Superior temporal gyrus (tissue), 1 donor: ENCODE measurements at regions not wholly inside any gene's neighbourhood (a gene's known extent, or its start where the extent isn't known, plus 50 kb on each side); places are given as distances from the start of the nearest gene placed in this dataset.

Experiments used
- DNase-seq: peaks from one replicate; pipeline ENCODE4 v3.0.0-alpha.2; 2016; ENCODE audit errors: extremely low spot score

DNA sequence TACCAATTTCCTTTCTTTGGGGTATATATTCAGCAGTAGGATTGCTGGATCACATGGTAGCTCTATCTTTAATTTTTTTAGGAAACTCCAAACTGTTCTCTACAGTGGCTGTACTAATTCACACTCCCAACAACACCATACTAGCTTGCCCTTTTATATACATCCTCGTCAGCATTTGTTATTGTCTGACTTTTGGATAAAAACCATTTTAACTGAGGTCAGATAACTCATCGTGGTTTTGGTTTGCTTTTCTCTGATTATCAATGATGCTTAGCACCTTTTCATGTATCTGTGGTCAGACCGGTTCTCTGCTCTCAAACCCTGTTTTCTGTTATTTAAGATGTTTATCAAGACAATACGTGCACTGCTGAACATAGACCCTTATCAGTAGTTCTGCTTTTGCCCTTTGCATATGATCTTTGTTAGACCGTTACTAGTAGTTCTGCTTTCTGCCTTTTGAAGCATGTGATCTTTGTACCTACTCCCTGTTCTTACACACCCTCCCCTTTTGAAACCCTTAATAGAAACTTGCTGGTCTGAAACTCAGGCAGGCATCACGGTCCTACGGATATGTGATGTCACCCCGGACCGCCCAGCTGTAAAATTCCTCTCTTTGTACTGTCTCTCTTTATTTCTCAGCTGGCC lies 474.3 kb downstream of the RSL24D1 start:
- no peak for DNase-seq

DNA sequence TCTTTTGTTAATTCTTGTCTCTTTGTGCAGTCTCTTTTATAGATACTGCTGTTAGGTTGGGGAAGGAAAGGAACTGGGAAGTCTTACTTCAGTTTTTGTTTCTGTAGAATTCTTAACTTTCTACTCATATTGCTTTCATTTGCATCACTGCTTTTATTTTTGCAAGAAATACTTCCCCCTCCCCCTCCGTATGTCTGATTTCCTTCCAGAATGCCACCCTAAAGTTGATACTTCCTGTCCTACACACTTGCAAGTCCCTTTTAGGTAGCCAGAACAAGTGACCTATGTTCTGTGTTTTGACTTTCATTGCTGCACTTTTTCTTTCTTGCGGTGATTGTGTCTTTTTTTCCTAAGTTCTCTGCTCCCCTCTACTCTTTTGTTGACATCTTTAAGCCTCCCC lies 477.4 kb downstream of the RSL24D1 start:
- no peak for DNase-seq

DNA sequence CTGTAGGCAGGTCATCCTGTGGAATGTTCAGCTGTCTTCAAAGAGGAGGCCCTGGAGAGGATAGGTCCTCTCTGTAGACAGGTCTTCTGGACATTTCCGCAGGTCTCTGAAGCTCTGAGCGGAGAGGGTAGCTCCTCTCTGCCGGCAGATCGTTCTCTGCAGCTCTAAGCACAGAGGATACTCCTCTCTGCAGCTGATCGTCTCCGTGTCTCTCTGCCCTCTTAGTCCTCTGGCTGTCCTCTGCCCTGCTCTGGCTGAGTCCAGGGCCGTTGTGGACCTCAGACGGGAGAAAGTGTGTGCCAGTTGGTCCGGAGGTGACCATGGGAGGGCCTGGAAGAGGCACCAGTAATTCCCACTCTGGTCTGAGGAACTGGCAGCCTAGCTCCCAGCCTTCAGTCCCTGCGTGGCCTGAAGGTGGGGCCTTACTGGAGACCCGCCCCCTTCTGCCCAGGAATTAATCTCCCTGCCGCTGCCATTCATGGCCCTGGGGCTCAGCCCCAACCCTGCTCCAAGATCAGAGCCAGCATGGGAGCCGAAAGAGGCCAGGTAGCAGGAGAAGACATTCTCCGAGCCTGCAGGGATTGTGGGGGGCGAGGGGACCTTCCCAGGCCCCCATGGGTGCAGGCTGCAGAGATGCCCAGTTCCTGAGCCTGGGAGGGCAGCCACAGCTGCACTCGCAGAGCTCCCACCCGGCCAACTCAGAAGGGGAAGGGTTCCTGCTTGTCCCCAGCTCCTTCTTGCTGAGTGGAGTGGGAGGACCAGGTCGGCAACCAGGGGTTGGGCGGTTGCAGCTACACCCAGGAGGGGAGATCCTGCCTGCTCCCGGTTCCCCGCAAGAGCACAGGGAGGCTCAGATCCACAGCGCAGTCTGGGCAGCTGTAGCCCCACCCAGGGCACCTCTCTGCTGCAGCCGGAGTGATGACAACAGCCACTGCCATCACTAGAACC lies 488.7 kb downstream of the RSL24D1 start:
- DNase-seq, result no peak

DNA sequence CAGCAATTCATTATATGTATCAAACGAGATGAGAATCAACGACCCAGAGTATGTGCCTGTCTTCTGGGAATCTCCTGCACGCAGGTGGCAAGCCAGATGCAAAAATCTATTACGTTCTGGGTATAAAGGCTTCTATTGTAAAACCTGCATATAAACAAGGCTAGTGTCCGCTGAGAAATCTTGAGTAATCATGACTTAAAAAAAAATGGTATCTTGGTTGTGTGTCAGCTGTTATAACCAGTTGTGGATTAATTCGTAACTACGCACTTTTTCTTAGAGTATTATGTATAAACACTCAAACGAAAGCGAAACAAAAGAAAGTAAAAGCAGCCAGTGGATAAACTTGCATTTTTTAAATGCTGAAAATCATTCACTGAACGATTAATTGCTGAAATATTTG lies 509.1 kb downstream of the RSL24D1 start:
- no peak for DNase-seq
